ENCODE measurements at regions not wholly inside any gene's neighbourhood (a gene's known extent, or its start where the extent isn't known, plus 50 kb on each side); places are given as distances from the start of the nearest gene placed in this dataset.
"Not testable (repeated sequence)": the region's sequence is repeated elsewhere in the genome, so short reads cannot be mapped to it uniquely, and the experiment has no call there.

- DNase-seq: no peak
- no peak overlapping the region for H3K27ac Mint-ChIP-seq
Observed at GRCh38 chr18:10148189-10148929, 234.5 kb downstream of the VAPA start.

GRCh38 chr18:10149768-10150556 is 236.1 kb downstream of the VAPA start:
- peaks cover 9% of the 10 kb centered on the region for H3K27me3 Mint-ChIP-seq (ENCODE audit: insufficient read depth)
- H3K27ac Mint-ChIP-seq: no peak overlapping the region
- no peak overlapping the region for H3K4me3 Mint-ChIP-seq
- no peaks in the 10 kb centered on the region for H3K36me3 Mint-ChIP-seq (ENCODE audit: low read depth)
- no peak for DNase-seq
- no peak for TF ChIP-seq CTCF (IDR thresholded peaks at IDR 0.05)
- H3K4me1 Mint-ChIP-seq (ENCODE audit: low read depth): no peaks in the 10 kb centered on the region
- no peaks in the 10 kb centered on the region for H3K9me3 Mint-ChIP-seq

More at GRCh38 chr18:10148189-10148929, 234.5 kb downstream of the VAPA start:
- no peak for TF ChIP-seq CTCF (IDR thresholded peaks at IDR 0.05)
- H3K4me1 Mint-ChIP-seq (ENCODE audit: low read depth): no peaks in the 10 kb centered on the region
- H3K36me3 Mint-ChIP-seq (ENCODE audit: low read depth): no peaks in the 10 kb centered on the region
- no peak overlapping the region for H3K4me3 Mint-ChIP-seq
- no peaks in the 10 kb centered on the region for H3K9me3 Mint-ChIP-seq
- H3K27me3 Mint-ChIP-seq (ENCODE audit: insufficient read depth): peaks cover 9% of the 10 kb centered on the region

- H3K4me3 Mint-ChIP-seq; H3K4me1 Mint-ChIP-seq (ENCODE audit: low read depth); H3K27ac Mint-ChIP-seq; H3K9me3 Mint-ChIP-seq; H3K36me3 Mint-ChIP-seq (ENCODE audit: low read depth); DNase-seq; H3K27me3 Mint-ChIP-seq (ENCODE audit: insufficient read depth): not testable (repeated sequence)
Observed at GRCh38 chr18:10150576-10150975, 236.8 kb downstream of the VAPA start.

- H3K27ac Mint-ChIP-seq: no peak overlapping the region
- H3K9me3 Mint-ChIP-seq: no peaks in the 10 kb centered on the region
- H3K36me3 Mint-ChIP-seq (ENCODE audit: low read depth): no peaks in the 10 kb centered on the region
- H3K4me3 Mint-ChIP-seq: no peak overlapping the region
- TF ChIP-seq CTCF (IDR thresholded peaks at IDR 0.05): no peak
- no peak for DNase-seq
- H3K27me3 Mint-ChIP-seq (ENCODE audit: insufficient read depth): peaks cover 9% of the 10 kb centered on the region
- no peaks in the 10 kb centered on the region for H3K4me1 Mint-ChIP-seq (ENCODE audit: low read depth)
Observed at GRCh38 chr18:10152475-10152874, 238.7 kb downstream of the VAPA start.

- no peak for DNase-seq
- no peaks in the 10 kb centered on the region for H3K9me3 Mint-ChIP-seq
- H3K27ac Mint-ChIP-seq: no peak overlapping the region
- no peak overlapping the region for H3K4me3 Mint-ChIP-seq
- no peak for TF ChIP-seq CTCF (IDR thresholded peaks at IDR 0.05)
- no peaks in the 10 kb centered on the region for H3K36me3 Mint-ChIP-seq (ENCODE audit: low read depth)
- peaks cover 11% of the 10 kb centered on the region for H3K27me3 Mint-ChIP-seq (ENCODE audit: insufficient read depth)
- H3K4me1 Mint-ChIP-seq (ENCODE audit: low read depth): no peaks in the 10 kb centered on the region
Observed at GRCh38 chr18:10153924-10154752, 240.3 kb downstream of the VAPA start.
